ENCODE measurements at regions not wholly inside any gene's neighbourhood (a gene's known extent, or its start where the extent isn't known, plus 50 kb on each side); places are given as distances from the start of the nearest gene placed in this dataset.

GRCh38 chr14:87121716-87122115, 871.3 kb downstream of the GALC start:
- Histone ChIP-seq H3K4me3 (no peak overlapping the region), H3K4me1 (no peaks in the 10 kb centered on the region), H3K27ac (no peak overlapping the region), H3K9me3 (no peaks in the 10 kb centered on the region), H3K36me3 (no peaks in the 10 kb centered on the region), H3K27me3 (no peaks in the 10 kb centered on the region), H3K9ac (ENCODE audit: low read depth in 2 of 2, low read length in 2 of 2) (no peak overlapping the region)
- DNase-seq = no peak
- TF ChIP-seq CTCF (IDR thresholded peaks at IDR 0.05) = no peak
- intact Hi-C loops (cut with DNase I) = no loop called here

- H3K4me3 ChIP-seq = no peak overlapping the region
- H3K27me3 ChIP-seq = no peaks in the 10 kb centered on the region
- no peaks in the 10 kb centered on the region for H3K36me3 ChIP-seq
- H3K27ac ChIP-seq = no peak overlapping the region
- H3K4me1 ChIP-seq = no peaks in the 10 kb centered on the region
- no peaks in the 10 kb centered on the region for H3K9me3 ChIP-seq
- no peak for DNase-seq
- intact Hi-C loops (cut with DNase I) = no loop called here
- TF ChIP-seq CTCF (IDR thresholded peaks at IDR 0.05) = no peak
- H3K9ac ChIP-seq (ENCODE audit: low read depth in 2 of 2, low read length in 2 of 2) = no peak overlapping the region
Observed at GRCh38 chr14:87115234-87115633, 877.7 kb downstream of the GALC start.

GRCh38 chr14:87113286-87113685, 879.7 kb downstream of the GALC start:
- H3K4me1 ChIP-seq = no peaks in the 10 kb centered on the region
- no peak for DNase-seq
- TF ChIP-seq CTCF (IDR thresholded peaks at IDR 0.05) = no peak
- H3K9me3 ChIP-seq = no peaks in the 10 kb centered on the region
- no peaks in the 10 kb centered on the region for H3K27me3 ChIP-seq
- no peaks in the 10 kb centered on the region for H3K36me3 ChIP-seq
- H3K27ac ChIP-seq = no peak overlapping the region
- intact Hi-C loops (cut with DNase I) = no loop called here
- no peak overlapping the region for H3K4me3 ChIP-seq
- no peak overlapping the region for H3K9ac ChIP-seq (ENCODE audit: low read depth in 2 of 2, low read length in 2 of 2)

GRCh38 chr14:87111741-87112140, 881.2 kb downstream of the GALC start:
- intact Hi-C loops (cut with DNase I) = no loop called here
- Histone ChIP-seq H3K9ac (ENCODE audit: low read depth in 2 of 2, low read length in 2 of 2) (no peak overlapping the region), H3K27me3 (no peaks in the 10 kb centered on the region), H3K4me1 (no peaks in the 10 kb centered on the region), H3K4me3 (no peak overlapping the region), H3K9me3 (no peaks in the 10 kb centered on the region), H3K36me3 (no peaks in the 10 kb centered on the region), H3K27ac (no peak overlapping the region)
- no peak for DNase-seq
- TF ChIP-seq CTCF (IDR thresholded peaks at IDR 0.05) = no peak

GRCh38 chr14:87111126-87111525, 881.9 kb downstream of the GALC start:
- H3K27me3 ChIP-seq = no peaks in the 10 kb centered on the region
- no peak overlapping the region for H3K9ac ChIP-seq (ENCODE audit: low read depth in 2 of 2, low read length in 2 of 2)
- no peaks in the 10 kb centered on the region for H3K9me3 ChIP-seq
- no peak overlapping the region for H3K4me3 ChIP-seq
- H3K4me1 ChIP-seq = no peaks in the 10 kb centered on the region
- H3K27ac ChIP-seq = no peak overlapping the region
- DNase-seq = no peak
- intact Hi-C loops (cut with DNase I) = no loop called here
- no peak for TF ChIP-seq CTCF (IDR thresholded peaks at IDR 0.05)
- no peaks in the 10 kb centered on the region for H3K36me3 ChIP-seq

- no peak for DNase-seq
- Histone ChIP-seq H3K27ac (no peak overlapping the region), H3K9ac (ENCODE audit: low read depth in 2 of 2, low read length in 2 of 2) (no peak overlapping the region), H3K36me3 (no peaks in the 10 kb centered on the region), H3K4me1 (no peaks in the 10 kb centered on the region), H3K9me3 (no peaks in the 10 kb centered on the region), H3K27me3 (no peaks in the 10 kb centered on the region), H3K4me3 (no peak overlapping the region)
- intact Hi-C loops (cut with DNase I) = no loop called here
- no peak for TF ChIP-seq CTCF (IDR thresholded peaks at IDR 0.05)
Observed at GRCh38 chr14:87109271-87109670, 883.7 kb downstream of the GALC start.

Data from colonic mucosa (tissue), 4 donors.